Raji (cell line): ENCODE measurements at regions not wholly inside any gene's neighbourhood (a gene's known extent, or its start where the extent isn't known, plus 50 kb on each side); places are given as distances from the start of the nearest gene placed in this dataset.

Source experiments
- POLR2A ChIP-seq: IDR thresholded peaks from 2 replicates; pipeline ENCODE4 v1.6.1; 2011; ENCODE audit warnings: low read depth, low read length, control low read depth; ENCODE audit not compliant: insufficient read depth

DNA sequence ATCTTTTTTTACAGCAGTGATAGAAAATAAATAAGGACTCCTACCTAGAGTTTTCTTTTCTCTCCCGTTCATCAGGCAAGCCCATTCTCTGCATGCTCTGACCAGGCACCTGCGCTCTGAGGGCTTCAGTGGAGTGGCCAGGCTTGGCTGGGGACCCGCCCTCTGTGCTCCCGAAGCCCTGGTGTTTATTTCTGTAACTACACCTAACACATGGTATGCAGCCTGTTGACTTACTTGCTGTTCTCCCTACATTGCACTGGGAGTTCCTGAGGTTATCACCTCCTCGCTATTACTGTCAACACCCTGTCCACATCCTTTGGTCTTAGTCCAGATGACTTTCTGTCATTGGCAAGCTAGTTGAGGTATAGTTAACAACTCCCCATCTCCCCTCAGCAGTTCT, 317.7 kb downstream of the LPIN1 start:
- TF ChIP-seq POLR2A = no peak

DNA sequence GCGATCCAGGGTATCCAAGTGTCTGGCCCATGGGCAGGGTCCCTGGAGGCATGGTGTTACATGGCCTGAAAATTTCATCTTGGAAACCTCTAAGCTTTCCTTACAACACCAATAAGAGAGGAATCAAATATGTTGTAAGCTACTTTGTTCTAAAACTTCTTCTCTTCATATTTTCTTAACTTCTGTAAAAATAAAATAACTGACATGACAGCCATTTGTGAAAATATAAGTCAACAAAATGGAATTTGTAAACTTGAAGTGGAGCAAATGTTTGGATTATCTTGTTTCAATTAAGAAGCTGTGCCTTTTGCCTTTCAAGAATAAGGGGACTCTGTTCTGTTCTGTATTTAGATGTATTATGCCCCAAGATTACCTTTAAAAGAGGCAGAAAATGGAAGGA, 319.7 kb downstream of the LPIN1 start:
- TF ChIP-seq POLR2A = no peak

DNA sequence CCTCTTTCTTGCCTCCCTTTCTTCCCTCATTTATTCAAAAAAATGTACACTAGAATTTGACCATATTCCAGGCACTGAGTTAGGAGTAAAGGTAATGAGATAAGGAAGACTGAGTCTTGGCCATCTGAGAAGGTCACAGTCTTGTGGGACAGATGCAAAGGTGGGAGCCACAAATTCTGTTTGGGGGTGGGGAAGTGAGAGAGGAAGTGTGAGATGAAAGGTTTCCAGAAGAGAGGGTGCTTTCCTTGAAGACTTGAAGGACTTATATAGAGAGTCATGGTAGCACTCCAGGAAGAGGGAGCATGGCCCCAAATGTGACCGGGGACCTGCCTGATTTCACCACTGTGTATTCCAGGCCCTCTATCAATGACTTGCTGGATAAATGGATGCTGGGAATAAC, 320.6 kb downstream of the LPIN1 start:
- TF ChIP-seq POLR2A = no peak

DNA sequence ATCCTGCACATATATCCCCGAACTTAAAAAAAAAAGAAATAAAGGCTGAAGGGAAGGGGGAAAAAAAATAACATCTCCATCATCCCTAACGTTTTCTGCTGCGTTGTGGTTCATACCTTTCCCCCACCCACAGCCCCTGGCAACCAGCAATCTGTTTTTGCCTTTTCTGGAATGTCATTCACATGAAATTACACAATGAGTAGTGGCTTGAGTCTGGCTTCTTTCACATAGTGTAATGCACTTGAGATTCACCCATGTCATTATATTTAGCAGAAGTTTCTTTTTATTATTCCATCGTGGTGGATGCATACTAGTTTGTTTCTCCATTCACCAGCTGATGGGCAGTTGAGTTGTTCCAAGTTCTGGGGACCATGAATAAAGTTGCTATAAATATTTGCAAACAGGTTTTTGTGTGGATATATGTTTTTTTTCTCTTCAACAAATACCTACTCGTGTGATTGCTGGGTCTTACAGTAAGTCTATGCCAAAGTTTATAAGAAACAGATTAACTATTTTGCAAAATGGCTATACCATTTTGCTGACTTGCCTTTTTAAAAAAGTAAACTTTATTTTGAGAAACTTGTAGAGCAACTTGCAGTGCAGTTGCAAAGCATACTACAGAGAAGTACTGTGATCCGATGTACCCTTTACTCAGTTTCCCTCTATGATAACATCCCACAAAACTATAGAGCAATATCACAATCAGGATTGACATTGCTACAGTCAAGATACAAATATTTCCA, 322.5 kb downstream of the LPIN1 start:
- TF ChIP-seq POLR2A = no peak

DNA sequence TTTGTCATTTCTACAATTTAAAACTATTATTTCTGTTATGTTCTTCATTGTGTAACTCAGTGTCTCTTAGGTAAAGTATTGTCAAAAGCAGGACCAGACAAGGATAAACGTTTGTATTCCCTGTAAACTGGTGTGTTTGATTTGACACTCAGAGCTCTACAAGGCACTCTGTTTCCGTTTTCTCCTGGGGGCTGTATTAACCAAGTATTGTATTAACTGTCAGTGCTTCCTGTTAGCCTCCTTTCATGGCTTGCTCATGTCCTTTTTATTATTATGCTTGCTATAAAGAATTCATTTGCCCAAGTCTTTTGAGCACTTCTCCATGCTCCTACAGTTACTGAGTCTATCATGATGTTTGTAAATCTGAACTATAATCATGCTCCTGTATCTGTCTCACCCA, 323.7 kb downstream of the LPIN1 start:
- no peak for TF ChIP-seq POLR2A

DNA sequence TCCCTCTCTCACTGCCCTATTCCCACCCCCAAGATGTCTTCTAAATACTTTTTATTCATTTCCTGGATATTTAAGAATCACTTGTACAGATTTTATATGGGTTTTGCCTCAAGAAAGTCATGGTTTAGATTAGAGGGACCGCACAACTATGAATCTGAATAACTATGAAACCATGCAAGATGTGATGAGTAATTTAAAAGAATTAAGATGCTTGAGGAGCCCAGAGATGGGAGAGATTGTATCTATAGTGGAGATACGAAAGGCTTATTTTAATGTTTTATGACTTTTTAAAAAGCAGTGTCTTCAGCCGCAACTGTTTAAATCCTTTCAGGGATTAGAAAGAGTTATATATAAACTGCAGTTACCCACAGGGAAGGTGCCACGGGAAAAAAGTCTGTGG, 324.1 kb downstream of the LPIN1 start:
- no peak for TF ChIP-seq POLR2A

DNA sequence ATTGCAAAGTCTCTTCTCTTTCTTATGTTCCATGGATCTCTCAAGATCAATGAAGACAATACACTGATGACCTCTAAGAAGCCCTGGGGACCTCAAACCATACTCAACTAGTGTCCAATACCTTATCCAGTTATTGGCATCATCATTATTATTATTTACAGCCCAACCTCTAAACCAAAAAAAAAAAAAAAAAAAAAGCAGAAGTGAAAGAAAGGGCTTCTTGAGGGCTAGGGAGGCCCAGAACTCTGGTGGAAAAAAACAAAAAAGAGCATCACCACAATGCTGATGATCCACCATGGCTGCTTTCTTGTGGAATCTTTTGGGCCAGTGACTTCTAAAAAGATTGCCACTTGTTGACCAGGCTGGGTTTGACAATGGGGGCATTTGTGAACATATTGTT, 324.9 kb downstream of the LPIN1 start:
- no peak for TF ChIP-seq POLR2A

DNA sequence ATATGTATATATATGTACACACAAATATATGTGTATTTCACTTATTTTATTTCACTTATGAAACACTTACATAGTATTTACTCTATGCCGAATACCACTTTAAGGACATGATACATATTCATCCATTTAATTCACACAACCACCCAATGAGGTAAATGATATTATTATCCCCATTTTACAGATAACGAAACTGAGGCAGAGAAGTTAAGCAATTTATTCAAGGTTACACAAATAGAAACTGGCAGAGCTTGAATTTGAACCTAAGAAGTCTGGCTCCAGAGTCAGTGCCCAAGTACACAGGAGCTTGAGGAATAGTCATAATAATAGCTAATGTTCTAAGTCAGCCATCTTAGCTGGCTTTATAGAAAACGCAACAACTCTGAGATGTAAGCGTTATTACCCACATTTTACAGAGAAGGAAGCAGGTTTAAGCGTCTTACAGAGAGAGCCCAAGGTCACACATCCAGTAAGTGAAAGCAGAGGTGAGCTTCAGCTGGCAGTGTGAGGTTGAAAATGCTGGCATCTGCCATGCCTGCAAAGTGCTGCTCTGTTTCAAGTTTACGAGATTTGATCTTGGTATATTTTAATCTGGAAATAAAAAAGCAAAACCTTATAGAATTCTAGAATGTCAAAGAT, 326.9 kb downstream of the LPIN1 start:
- TF ChIP-seq POLR2A = no peak

DNA sequence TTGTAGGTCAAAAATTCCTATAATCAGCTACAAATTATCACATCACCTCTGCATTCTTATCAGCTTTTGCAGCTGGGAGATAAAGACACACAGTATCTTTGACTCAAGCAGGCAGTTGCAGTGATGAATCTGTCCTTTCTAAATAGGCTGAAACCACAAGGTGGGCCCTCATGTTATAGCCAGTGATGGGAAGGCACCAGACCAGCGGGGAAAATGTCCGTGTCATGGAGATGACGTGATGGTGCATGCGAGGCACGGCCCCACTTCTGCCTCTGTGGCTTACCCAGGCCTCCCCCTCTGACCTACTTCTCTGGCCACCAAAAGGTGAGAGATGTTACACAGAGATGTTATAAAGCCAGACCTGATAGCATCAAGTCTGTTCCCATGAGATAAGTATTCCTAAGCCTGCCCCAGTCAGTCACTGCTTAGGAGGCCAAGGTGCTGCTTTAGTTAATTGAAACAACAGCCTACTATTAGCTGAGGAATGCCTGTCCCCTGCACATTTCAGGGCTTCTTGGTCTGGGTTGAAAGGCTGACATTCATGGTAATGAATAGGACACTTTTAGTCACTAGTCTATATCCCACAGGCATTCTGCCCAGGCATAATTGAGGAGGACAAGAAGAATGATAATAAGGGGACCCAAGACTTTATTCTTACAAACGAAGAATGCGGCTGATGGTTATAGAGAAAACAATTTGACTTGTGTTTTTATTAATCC, 327.9 kb downstream of the LPIN1 start:
- TF ChIP-seq POLR2A = no peak

DNA sequence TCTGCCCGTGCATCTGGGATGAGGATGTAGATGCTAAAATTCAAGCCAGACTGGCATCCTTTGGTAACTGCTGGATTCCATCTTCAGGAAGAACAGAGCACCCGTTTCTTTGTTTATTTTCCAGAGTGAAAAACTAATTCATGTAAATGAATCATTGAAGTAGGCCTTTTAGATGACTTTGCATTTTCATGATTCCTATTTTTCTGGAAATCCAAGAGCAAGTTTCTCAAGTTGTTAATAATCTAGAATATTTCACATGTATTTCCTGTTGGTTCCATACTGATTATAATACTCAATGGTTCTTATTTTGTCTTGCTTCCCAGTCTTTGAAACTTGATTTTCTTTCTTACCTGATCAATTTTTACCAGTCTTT, 328.4 kb downstream of the LPIN1 start:
- TF ChIP-seq POLR2A = no peak

DNA sequence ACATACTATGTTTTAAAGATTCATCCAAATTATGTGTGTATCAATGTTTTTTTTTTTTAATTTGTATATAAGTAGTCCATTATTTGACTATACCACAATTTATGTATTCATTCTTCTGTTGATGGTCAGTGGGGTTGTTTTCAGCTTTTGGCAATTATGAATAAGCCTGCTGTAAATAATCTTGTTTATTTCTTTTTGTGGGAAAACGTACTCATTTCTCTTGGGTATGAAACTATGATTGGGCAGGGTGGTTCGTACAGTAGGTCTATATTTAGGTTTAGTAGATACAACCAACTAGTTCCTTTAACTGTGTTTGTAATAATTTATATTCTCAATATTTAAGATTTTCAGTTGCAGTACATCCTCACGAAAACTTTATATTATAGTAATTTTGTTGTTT, 329.2 kb downstream of the LPIN1 start:
- no peak for TF ChIP-seq POLR2A

DNA sequence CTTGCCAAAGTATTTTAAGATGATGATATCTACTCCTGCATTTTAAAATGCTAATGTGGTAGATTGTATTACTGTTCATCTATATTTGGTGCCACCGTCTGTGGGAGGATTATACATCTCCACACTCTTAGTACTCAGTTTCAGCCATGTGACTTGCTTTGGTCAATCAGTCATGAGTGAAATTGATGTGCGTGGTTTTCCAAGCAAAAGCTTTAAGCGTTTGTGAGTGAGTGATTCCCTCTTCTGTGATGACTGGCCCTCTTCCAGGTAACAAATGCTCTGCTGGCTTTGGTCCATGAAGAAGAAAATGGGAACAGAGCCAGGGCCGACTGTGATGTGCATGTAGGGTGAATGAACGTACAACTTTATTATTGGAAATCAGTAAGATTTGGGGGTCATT, 330.4 kb downstream of the LPIN1 start:
- no peak for TF ChIP-seq POLR2A

DNA sequence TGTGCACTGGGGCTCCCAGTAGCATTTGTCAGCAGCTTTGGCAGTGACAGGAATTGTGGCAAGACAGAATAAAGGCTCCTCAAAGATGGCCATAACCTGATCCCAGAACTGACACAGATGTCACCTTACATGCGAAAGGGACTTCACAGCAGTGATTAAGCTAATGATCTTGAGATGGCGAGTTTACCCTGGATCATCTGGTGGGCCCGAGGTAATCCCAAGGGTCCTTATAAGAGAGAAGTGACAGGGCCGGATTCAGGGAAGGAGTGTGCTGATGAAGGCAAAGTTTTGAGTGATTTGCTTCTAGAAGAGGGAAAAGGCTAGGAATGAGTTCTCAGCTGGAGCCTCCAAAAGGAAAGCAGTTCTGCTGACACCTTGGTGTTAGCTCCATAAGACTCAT, 333.9 kb downstream of the LPIN1 start:
- no peak for TF ChIP-seq POLR2A

DNA sequence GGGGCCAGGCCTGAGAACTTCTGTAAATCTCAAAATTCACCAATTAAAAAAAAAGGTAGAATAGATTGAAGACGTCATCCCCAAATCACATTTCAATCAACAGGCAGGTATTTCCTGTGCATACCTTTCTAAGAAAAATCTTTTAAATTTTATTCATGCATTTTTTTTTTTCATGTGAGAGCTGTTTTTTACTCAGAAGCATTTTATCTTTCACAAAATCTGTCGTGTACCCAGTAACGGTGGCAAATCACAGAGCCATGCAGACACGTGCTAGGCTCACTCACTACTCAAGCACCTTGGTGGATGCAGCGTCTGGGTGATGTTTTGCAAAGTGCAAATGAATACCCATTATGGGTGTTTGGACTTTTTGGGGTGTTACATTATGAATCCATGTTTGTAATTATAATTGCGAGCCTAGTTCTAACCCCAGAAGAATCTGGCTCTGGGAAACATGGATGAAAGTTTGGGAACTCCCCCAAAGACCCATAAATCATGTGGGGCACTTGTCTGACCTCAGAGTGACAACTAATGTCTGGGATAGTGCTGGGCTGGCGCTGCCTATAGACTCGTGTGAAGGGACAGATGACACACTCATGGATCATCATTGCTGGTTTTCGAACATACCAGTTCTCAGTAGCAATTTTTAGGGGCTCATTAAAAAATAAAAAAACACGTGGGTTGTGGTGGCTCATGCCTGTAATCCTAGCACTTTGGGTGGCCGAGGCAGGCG, 335.2 kb downstream of the LPIN1 start:
- no peak for TF ChIP-seq POLR2A

DNA sequence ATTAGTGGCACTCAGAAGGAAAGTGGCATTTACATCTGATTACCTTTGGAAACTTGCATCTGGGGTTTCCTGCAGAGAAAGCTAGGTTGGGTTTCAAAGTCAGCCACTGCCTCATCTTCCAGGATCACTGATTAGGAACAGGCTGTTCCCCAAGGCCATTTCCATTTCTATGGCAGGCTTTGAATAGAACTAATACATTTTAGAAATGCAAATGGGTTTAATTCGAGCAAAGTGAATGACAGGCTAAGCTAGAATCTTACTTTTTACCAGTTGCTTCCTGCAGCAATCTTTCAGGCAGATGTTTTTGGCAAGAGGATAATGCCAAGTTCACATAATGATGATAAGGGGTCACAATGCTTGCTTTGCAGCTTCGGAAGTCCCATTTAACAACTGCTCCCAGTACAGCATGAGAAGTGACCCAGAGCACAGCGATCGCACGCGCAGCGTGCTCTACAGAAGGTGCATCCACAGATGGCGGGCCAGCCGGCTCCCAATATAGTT, 336.7 kb downstream of the LPIN1 start:
- no peak for TF ChIP-seq POLR2A
